Activated CD4-positive, alpha-beta T cell treated with anti-CD3 and anti-CD28 coated beads for 36 hours (primary cell): ENCODE measurements at regions not wholly inside any gene's neighbourhood (a gene's known extent, or its start where the extent isn't known, plus 50 kb on each side); places are given as distances from the start of the nearest gene placed in this dataset.
"Not testable (repeated sequence)": the region's sequence is repeated elsewhere in the genome, so short reads cannot be mapped to it uniquely, and the experiment has no call there.

Source experiments
- ATAC-seq: fragments of 200-7000 bp; cut with Tn5 transposase; one replicate; pipeline ENCODE4 v1.10.0; 2021; ENCODE audit warnings: mild to moderate bottlenecking, moderate library complexity
- CTCF ChIA-PET: fragments of 350-600 bp; sonication (Branson Sonifier 250); formaldehyde crosslinking; loops from one replicate; lab custom pipeline; 2021; ENCODE audit warnings: antibody characterized with exemption; lab: Charles Lee
- POLR2A ChIA-PET: fragments of 350-600 bp; sonication (Branson Sonifier 250); formaldehyde crosslinking; loops from one replicate; lab custom pipeline; 2021; ENCODE audit warnings: antibody characterized with exemption, inconsistent platforms; lab: Charles Lee
- DNase-seq: peaks from one replicate; pipeline ENCODE4 v3.0.0-alpha.2; 2020
- H3K27ac Mint-ChIP-seq: one replicate; pipeline ENCODE4 v1.8.0; 2021; ENCODE audit warnings: mixed read lengths
- H3K27me3 Mint-ChIP-seq: one replicate; pipeline ENCODE4 v1.8.0; 2021; ENCODE audit warnings: mixed read lengths
- H3K36me3 Mint-ChIP-seq: one replicate; pipeline ENCODE4 v1.8.0; 2021; ENCODE audit warnings: low read depth, mixed read lengths
- H3K4me1 Mint-ChIP-seq: one replicate; pipeline ENCODE4 v1.8.0; 2021; ENCODE audit warnings: mixed read lengths
- H3K4me3 Mint-ChIP-seq: one replicate; pipeline ENCODE4 v1.8.0; 2021; ENCODE audit warnings: mild to moderate bottlenecking, moderate library complexity, mixed read lengths
- H3K9me3 Mint-ChIP-seq: one replicate; pipeline ENCODE4 v1.8.0; 2021; ENCODE audit warnings: low read depth, mixed read lengths
- intact Hi-C, 2 experiments: fragments of 100-400 bp; cut with DNase I in 1 of 2; cut with micrococcal nuclease in 1 of 2; formaldehyde crosslinking; loops; one replicate each; pipeline versions ENCODE4 v1.14.2 to v1.15.1; 2022 to 2024; cut with DNase I, micrococcal nuclease

DNA sequence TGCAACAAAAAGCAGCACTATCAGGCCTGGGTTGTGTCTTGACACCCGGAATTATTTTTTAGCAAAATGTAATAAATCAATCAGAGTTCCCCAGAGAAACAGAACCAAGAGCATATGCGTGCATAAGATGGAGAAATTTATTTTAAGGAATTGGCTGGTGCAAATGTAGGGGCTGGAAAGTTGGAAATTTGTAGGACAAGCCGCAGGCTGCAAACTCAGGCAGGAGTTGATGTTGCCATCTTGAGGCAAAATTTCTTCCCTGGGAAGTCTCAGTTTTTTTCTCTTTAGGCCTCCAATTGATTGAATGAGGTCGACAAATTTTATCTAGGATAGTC, 158.9 kb upstream of the FAM20A start:
- CTCF ChIA-PET, result no interaction called here
- DNase-seq (no peak), ATAC-seq (no peak)
- no peak overlapping the region for H3K27ac Mint-ChIP-seq
- H3K4me3 Mint-ChIP-seq, result peak overlapping the region; percentile 38
- H3K27me3 Mint-ChIP-seq, result peaks cover 2% of the 10 kb centered on the region
- H3K9me3 Mint-ChIP-seq, result no peaks in the 10 kb centered on the region
- POLR2A ChIA-PET, result no interaction called here
- peaks cover 12% of the 10 kb centered on the region for H3K4me1 Mint-ChIP-seq
- intact Hi-C loops, result loop anchor here (5.0 to 10.0 kb wide), 2 partner anchors 295 to 703 kb away; no protein-coding TSS in a partner anchor
- H3K36me3 Mint-ChIP-seq, result no peaks in the 10 kb centered on the region

DNA sequence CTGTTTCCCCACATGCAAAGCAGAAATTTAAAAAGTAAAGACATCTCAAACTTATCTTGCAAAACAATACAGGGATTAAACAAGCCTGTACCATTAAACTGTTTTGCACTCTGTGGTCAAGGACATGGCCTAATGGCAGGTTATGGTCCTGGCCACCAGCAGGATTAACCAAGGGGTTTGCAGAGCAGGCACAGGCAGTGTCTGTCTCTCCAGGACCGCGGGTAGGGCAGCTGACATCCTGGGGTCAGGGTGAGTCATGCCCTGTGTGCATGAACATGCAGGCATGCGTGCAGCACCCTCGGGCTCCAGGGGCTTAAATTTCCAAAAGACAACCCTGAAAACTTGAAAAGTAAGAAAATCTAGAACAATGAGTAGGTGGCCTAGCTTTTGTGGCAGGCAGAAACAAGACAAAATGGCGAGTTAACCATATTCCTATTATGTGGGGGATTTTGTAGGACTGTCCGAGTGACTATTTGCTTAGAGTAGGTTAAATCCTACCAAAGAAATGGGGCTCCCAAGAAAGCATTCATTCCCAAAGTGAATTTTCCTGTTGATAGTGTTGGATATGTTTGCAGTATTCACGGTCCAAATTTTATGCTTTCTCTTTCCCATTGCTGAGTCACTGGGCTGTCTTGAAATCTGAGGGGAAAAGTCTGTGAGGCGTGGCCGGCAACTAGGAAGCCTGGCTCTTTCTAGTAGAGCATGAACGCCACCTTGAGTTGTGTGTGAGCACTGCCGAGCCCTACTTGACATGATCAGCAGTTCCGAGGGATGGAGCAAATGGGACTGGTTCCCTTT, 158.4 kb upstream of the FAM20A start:
- peak; percentile 96 for ATAC-seq
- intact Hi-C loops, result loop anchor here (1.0 to 10.0 kb wide), 7 partner anchors 215 to 702 kb away; no protein-coding TSS in a partner anchor
- Mint-ChIP-seq H3K4me1 (peaks cover 12% of the 10 kb centered on the region), H3K27me3 (peaks cover 2% of the 10 kb centered on the region), H3K9me3 (no peaks in the 10 kb centered on the region), H3K36me3 (no peaks in the 10 kb centered on the region), H3K27ac (no peak overlapping the region), H3K4me3 (peak overlapping the region; percentile 38)
- POLR2A ChIA-PET, result no interaction called here
- peak; percentile 80 for DNase-seq
- CTCF ChIA-PET, result interaction anchor here (0.7 to 1.0 kb wide), 3 partner anchors 10 to 224 kb away, joined by 3 to 4 read pairs (median 3); no protein-coding TSS in a partner anchor

DNA sequence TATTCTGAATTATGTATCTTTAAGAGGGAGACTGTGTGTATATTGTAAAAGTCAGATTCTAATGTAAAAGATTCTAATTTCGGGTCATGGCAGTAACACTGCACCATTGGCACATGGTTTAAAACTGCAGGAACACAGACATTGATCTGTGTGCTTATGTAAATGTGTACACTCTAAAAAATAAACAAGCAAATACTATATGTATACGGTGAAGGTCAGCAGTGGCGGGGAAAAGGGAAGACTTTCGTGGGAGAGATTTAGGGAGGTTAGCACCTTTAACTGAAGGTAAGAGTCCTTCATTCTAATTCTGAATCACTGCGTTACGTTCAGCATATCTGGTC, 157.8 kb upstream of the FAM20A start:
- Mint-ChIP-seq H3K4me1 (peaks cover 12% of the 10 kb centered on the region), H3K4me3 (no peak overlapping the region), H3K27ac (no peak overlapping the region), H3K36me3 (no peaks in the 10 kb centered on the region), H3K9me3 (no peaks in the 10 kb centered on the region), H3K27me3 (no peaks in the 10 kb centered on the region)
- POLR2A ChIA-PET, result no interaction called here
- DNase-seq, result no peak
- CTCF ChIA-PET, result interaction anchor here (0.7 to 1.0 kb wide), 3 partner anchors 10 to 224 kb away, joined by 3 to 4 read pairs (median 3); no protein-coding TSS in a partner anchor
- intact Hi-C loops, result loop anchor here (1.0 to 10.0 kb wide), 5 partner anchors 214 to 594 kb away; no protein-coding TSS in a partner anchor
- no peak for ATAC-seq

DNA sequence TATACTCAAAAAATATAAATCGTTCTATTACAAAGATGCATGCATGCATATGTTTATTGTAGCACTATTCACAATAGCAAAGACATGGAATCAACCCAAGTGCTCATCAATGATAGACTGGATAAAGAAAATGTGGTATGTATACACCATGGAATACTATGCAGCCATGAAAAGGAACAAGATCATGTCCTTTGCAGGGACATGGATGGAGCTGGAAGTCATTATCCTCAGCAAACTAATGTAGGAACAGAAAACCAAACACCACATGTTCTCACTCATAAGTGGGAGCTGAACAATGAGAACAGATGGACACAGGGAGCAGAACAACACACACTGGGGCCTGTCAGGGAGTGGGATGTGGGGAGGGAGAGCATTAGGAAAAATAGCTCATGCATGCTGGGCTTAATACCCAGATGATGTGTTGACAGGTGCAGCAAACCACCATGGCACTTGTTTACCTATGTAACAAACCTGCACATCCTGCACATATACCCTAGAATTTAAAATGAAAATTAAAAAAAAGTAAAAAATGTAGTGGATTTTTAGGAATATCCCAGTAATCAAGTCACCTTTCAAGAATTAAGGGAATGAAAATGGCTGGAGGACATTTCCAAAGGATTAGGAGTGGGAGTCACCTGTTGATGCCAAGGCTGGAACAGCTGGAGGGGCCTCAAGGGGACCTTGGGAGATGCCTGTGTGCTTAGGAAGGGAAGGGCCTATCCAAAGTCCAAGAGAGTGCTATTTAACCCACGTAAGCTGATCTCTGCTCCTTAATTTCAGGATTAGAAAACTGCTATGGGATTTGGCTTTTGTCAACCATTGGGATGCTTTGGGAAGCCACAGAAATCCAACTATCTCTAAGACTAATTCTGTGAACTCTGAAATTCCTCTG, 156.9 kb upstream of the FAM20A start:
- POLR2A ChIA-PET, H3K4me1 Mint-ChIP-seq, H3K4me3 Mint-ChIP-seq, H3K27me3 Mint-ChIP-seq, H3K9me3 Mint-ChIP-seq, DNase-seq, ATAC-seq, H3K36me3 Mint-ChIP-seq, H3K27ac Mint-ChIP-seq: not testable (repeated sequence)
- CTCF ChIA-PET, result interaction anchor here (1.1 kb wide), 1 partner anchor 224 kb away, joined by 4 read pairs; no protein-coding TSS in a partner anchor
- intact Hi-C loops, result loop anchor here (2.0 to 10.0 kb wide), 4 partner anchors 213 to 593 kb away; no protein-coding TSS in a partner anchor

DNA sequence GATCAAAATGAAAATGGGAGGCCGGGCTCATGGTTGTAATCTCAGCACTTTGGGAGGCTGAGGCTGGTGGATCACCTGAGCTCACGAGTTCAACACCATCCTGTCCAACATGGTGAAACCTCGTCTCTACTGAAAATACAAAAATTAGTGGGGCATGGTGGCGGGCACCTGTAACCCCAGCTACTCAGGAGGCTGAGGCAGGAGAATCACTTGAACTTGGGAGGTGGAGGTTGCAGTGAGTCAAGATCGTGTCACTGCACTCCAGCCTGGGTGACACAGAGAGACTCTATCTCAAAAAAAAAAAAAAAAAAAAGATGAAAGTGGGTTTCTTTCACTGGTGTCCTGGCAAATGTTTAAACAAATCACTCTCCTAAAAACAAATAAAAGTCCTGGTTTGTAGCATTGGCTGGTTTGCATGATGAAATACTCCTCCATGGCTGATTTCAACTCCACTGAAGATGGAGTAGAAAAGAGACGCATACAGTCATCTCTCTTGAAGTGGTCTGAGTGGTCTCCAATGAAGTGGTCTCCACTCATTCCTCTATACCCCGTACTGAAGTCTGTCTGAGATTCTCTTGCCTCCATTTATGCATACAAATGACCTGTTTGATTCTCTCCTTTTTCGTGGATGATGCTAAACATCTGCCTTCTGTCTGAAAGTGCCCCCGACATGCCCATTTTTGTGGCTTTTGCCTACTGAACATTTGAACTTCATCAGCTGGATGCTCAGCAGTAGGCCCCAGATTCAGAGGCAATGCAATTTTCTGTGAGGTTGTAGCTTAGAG, 153.0 kb upstream of the FAM20A start:
- intact Hi-C loops, result loop anchor here (10.0 kb wide), 2 partner anchors 209 to 589 kb away; no protein-coding TSS in a partner anchor
- H3K4me3 Mint-ChIP-seq, result no peak overlapping the region
- H3K36me3 Mint-ChIP-seq, result no peaks in the 10 kb centered on the region
- ATAC-seq, result no peak
- no peaks in the 10 kb centered on the region for H3K9me3 Mint-ChIP-seq
- ChIA-PET POLR2A (no interaction called here), CTCF (interaction anchor here (0.6 to 0.8 kb wide), 2 partner anchors 17 to 188 kb away, joined by 3 to 4 read pairs; no protein-coding TSS in a partner anchor)
- no peak overlapping the region for H3K27ac Mint-ChIP-seq
- no peaks in the 10 kb centered on the region for H3K4me1 Mint-ChIP-seq
- no peaks in the 10 kb centered on the region for H3K27me3 Mint-ChIP-seq
- DNase-seq, result no peak

DNA sequence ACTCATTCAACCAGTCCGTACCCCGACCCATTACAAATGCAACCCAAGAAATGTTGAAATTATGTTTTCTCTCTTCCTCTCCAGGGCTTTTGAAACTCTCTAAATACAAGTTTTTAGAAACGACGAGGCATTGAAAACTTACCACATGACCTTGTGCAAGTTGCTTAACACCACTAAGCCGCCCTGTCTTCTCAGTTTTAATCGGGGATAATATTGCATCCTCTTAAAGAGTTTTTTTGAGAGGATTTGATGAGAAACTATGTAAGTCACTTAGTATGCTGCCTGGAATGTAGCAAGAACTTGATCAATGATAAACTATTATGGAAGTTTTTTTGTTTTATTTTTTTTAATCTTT, 149.0 kb upstream of the FAM20A start:
- H3K27me3 Mint-ChIP-seq, result peaks cover 3% of the 10 kb centered on the region
- intact Hi-C loops, result loop anchor here (10.0 kb wide), 2 partner anchors 205 to 585 kb away; no protein-coding TSS in a partner anchor
- CTCF ChIA-PET, result no interaction called here
- no peaks in the 10 kb centered on the region for H3K36me3 Mint-ChIP-seq
- POLR2A ChIA-PET, result no interaction called here
- no peak overlapping the region for H3K4me3 Mint-ChIP-seq
- DNase-seq, result no peak
- H3K4me1 Mint-ChIP-seq, result no peaks in the 10 kb centered on the region
- H3K9me3 Mint-ChIP-seq, result no peaks in the 10 kb centered on the region
- no peak for ATAC-seq
- H3K27ac Mint-ChIP-seq, result no peak overlapping the region

DNA sequence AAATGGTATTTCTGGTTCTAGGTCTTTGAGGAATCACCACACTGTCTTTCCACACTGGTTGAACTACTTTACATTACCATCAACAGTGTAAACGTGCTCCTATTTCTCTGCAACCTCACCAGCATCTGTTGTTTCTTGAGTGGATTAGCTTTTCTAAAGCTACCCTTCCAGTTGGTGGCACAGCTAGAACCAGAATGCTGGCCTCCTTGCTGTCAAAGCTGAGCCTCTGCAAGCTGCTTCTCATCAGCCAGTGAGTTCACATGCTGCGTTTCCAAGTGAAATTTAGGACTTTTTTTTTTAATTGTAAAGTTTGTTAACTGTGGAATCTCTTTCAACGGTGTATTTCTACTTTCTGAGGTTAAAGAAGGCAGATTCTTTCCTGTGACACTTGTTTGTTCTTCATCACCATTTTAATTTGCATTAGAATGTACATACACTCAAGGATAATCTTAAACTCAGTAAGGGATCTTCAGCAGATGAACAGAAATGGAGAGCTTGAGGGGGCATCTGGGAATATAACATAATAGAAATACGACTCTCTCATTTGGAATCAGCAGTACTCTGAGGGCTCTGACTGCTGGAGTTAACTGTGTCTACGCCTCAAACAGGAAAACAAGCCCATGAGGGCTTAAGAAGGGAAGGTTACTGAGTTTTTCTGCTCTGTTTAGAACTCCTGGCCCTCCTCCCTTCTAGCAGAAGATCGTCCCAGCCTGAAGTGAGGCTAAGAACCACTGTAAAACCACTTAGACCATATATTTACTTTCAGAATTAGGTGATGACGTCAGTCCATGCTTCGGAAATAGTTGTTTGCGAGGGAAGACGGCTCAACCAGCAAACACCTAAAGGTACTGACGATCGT, 148.4 kb upstream of the FAM20A start:
- ChIA-PET CTCF (interaction anchor here (1.1 kb wide), 1 partner anchor 10 kb away, joined by 3 read pairs; no protein-coding TSS in a partner anchor), POLR2A (no interaction called here)
- no peak overlapping the region for H3K4me3 Mint-ChIP-seq
- intact Hi-C loops, result loop anchor here (10.0 kb wide), 2 partner anchors 205 to 585 kb away; no protein-coding TSS in a partner anchor
- DNase-seq, result no peak
- H3K27me3 Mint-ChIP-seq, result peaks cover 6% of the 10 kb centered on the region
- H3K9me3 Mint-ChIP-seq, result no peaks in the 10 kb centered on the region
- no peak for ATAC-seq
- no peak overlapping the region for H3K27ac Mint-ChIP-seq
- no peaks in the 10 kb centered on the region for H3K4me1 Mint-ChIP-seq
- H3K36me3 Mint-ChIP-seq, result no peaks in the 10 kb centered on the region

DNA sequence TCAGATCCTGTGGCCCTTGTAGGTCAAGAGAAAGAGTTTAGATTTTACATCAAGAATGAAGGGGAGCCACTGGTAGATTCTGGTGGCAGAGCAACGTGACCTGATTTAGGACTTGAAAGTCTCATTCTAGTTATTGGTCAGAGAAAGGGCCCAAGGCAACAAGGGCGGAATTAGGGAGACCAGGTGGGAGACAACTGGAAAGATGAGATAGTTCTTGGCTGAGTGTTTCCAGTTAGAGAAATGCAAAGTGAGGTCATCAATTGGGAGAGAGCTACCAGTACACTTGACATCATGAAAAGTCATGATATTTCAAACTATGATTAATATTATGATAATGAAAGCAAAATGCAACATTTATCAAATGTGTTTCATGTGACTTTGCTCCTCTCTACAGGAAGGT, 147.2 kb upstream of the FAM20A start:
- no peak for ATAC-seq
- Mint-ChIP-seq H3K36me3 (no peaks in the 10 kb centered on the region), H3K27me3 (peaks cover 9% of the 10 kb centered on the region), H3K4me1 (no peaks in the 10 kb centered on the region), H3K4me3 (no peak overlapping the region), H3K9me3 (no peaks in the 10 kb centered on the region), H3K27ac (no peak overlapping the region)
- ChIA-PET POLR2A (no interaction called here), CTCF (interaction anchor here (1.1 kb wide), 1 partner anchor 11 kb away, joined by 3 read pairs; no protein-coding TSS in a partner anchor)
- no peak for DNase-seq
- intact Hi-C loops, result no loop called here

DNA sequence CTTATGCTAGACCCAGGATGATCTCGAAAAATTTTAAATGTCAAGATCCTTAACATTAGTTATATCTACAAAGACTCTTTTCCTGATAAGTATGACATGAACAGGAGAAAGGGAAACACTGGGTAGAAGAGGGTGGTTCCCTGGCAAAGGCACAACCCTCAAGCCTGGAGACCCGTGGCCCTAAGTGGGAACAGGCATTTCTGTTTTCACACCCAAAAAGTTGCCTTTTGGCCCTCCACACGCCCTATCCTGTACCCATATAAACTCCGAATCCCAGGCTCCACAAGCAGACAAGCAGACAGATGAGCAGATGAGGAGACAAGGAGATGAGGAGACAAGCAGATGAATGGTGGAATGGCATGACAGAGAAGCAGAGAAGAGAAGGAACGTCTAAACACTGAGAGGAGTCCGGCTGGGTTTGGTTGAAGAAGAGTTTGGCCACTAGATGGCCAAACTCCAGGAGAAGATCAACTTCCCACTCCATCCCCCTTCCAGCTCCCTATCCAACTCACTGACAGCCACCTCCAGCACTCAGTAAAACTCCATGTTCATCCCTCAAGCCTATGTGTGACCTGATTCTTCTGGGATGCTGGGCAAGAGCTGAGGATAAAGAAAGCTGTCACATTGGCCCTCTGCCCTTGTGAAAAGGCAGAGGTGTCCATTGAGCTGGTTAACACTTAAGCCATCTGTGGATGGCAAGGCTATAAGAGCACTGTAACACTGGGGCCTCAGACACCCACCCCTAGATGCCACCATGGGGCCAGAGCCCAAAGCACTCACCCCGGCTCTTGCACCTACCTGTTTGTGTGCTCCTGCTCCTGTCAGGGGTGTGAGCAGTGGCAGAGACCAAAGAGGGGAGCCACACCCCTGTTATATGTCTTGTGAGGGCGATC, 139.6 kb upstream of the FAM20A start:
- Mint-ChIP-seq H3K27me3 (peaks cover 18% of the 10 kb centered on the region), H3K27ac (no peak overlapping the region), H3K36me3 (no peaks in the 10 kb centered on the region), H3K9me3 (no peaks in the 10 kb centered on the region), H3K4me3 (no peak overlapping the region), H3K4me1 (no peaks in the 10 kb centered on the region)
- ATAC-seq (no peak), DNase-seq (no peak)
- POLR2A ChIA-PET, result no interaction called here
- CTCF ChIA-PET, result interaction anchor here (0.8 kb wide), 1 partner anchor 662 kb away, joined by 3 read pairs; no protein-coding TSS in a partner anchor
- intact Hi-C loops, result no loop called here
